Thyroid gland (tissue), 4 donors: ENCODE measurements at regions not wholly inside any gene's neighbourhood (a gene's known extent, or its start where the extent isn't known, plus 50 kb on each side); places are given as distances from the start of the nearest gene placed in this dataset.

ENCODE experiments used
- DNase-seq, 2 donors: peaks; one replicate each; pipeline ENCODE4 v3.0.0-alpha.2; 2019
- H3K27ac ChIP-seq, 3 donors: fragments of 200-600 bp; sonication (generic); 1 replicate in 2 of 3; 2 replicates in 1 of 3; pipeline ENCODE4 v1.5.1; 2016 to 2019; ENCODE audit warnings: mild to moderate bottlenecking in 1 of 3, moderate library complexity in 1 of 3
- H3K27me3 ChIP-seq: fragments of 200-600 bp; sonication (generic); one replicate; pipeline ENCODE4 v1.5.1; 2019
- H3K36me3 ChIP-seq, 2 donors: fragments of 200-600 bp; sonication (generic); one replicate each; pipeline ENCODE4 v1.5.1; 2016 to 2019
- H3K4me1 ChIP-seq, 2 donors: fragments of 200-600 bp; sonication (generic); one replicate each; pipeline ENCODE4 v1.5.1; 2017 to 2019
- H3K4me3 ChIP-seq, 3 donors: fragments of 200-600 bp; sonication (generic); replicated peaks in 1 of 3; 1 replicate in 2 of 3; 2 replicates in 1 of 3; pipeline ENCODE4 v1.5.1; 2016; ENCODE audit warnings: mild to moderate bottlenecking in 1 of 3
- H3K9me3 ChIP-seq: fragments of 200-600 bp; sonication (generic); one replicate; pipeline ENCODE4 v1.5.1; 2017
- CTCF ChIP-seq, 6 experiments: fragments of 200-600 bp in 3 of 6; fragments of 450-650 bp in 3 of 6; sonication (generic) in 3 of 6; IDR thresholded peaks; one replicate each; pipeline ENCODE4 v1.5.1; 2016 to 2019; ENCODE audit warnings: antibody characterized with exemption in 6 of 6, mild to moderate bottlenecking in 2 of 6, inconsistent platforms in 1 of 6, moderate library complexity in 1 of 6
- POLR2A ChIP-seq, 2 donors: fragments of 450-650 bp; IDR thresholded peaks; one replicate each; pipeline ENCODE4 v1.6.1; 2017; ENCODE audit warnings: antibody characterized with exemption in 2 of 2, mild to moderate bottlenecking in 2 of 2, moderate library complexity in 1 of 2
- WGBS, 2 donors: methylation state at CpG; one replicate each; pipeline ENCODE4 v1.1.5; 2017; 5-methylcytosine and 5-hydroxymethylcytosine counted together
- intact Hi-C: fragments of 100-400 bp; cut with DNase I; formaldehyde crosslinking; loops from one replicate; pipeline ENCODE4 v1.15.1; 2023

GRCh38 chr18:70973626-70974025 is 684.8 kb downstream of the SOCS6 start:
- H3K36me3 ChIP-seq = no peaks in the 10 kb centered on the region
- H3K27me3 ChIP-seq = no peaks in the 10 kb centered on the region
- 58 to 59% methylated on average over 5 of the region's 5 CpGs for WGBS, 2 donors
- H3K27ac ChIP-seq = no peak overlapping the region
- H3K4me1 ChIP-seq = no peaks in the 10 kb centered on the region
- intact Hi-C loops = no loop called here
- no peak for DNase-seq
- no peak overlapping the region for H3K4me3 ChIP-seq
- TF ChIP-seq CTCF (IDR thresholded peaks at IDR 0.05) = no peak
- TF ChIP-seq POLR2A (IDR thresholded peaks at IDR 0.05) = no peak
- no peaks in the 10 kb centered on the region for H3K9me3 ChIP-seq

- intact Hi-C loops = no loop called here
- no peak for DNase-seq
- Histone ChIP-seq H3K27me3 (no peaks in the 10 kb centered on the region), H3K27ac (no peak overlapping the region), H3K36me3 (no peaks in the 10 kb centered on the region), H3K9me3 (no peaks in the 10 kb centered on the region), H3K4me1 (no peaks in the 10 kb centered on the region), H3K4me3 (no peak overlapping the region)
- 80% methylated on average over 3 of the region's 3 CpGs for WGBS, 2 donors
- TF ChIP-seq POLR2A (IDR thresholded peaks at IDR 0.05) (no peak), CTCF (IDR thresholded peaks at IDR 0.05) (no peak)
Observed at GRCh38 chr18:70966419-70966818, 677.6 kb downstream of the SOCS6 start.

- Histone ChIP-seq H3K36me3 (no peaks in the 10 kb centered on the region), H3K27me3 (no peaks in the 10 kb centered on the region), H3K9me3 (no peaks in the 10 kb centered on the region), H3K27ac (no peak overlapping the region), H3K4me3 (no peak overlapping the region), H3K4me1 (no peaks in the 10 kb centered on the region)
- WGBS, 2 donors = 88 to 96% methylated on average over 3 of the region's 3 CpGs
- intact Hi-C loops = no loop called here
- no peak for TF ChIP-seq CTCF (IDR thresholded peaks at IDR 0.05)
- no peak for TF ChIP-seq POLR2A (IDR thresholded peaks at IDR 0.05)
- DNase-seq = no peak
Observed at GRCh38 chr18:70961939-70962338, 673.1 kb downstream of the SOCS6 start.

GRCh38 chr18:70956554-70956953 is 667.7 kb downstream of the SOCS6 start:
- no peaks in the 10 kb centered on the region for H3K4me1 ChIP-seq
- TF ChIP-seq POLR2A (IDR thresholded peaks at IDR 0.05) = no peak
- TF ChIP-seq CTCF (IDR thresholded peaks at IDR 0.05) = no peak
- H3K9me3 ChIP-seq = no peaks in the 10 kb centered on the region
- H3K4me3 ChIP-seq = no peak overlapping the region
- H3K27me3 ChIP-seq = no peaks in the 10 kb centered on the region
- no peak for DNase-seq
- WGBS, 2 donors = 80 to 83% methylated on average over 6 of the region's 6 CpGs
- intact Hi-C loops = no loop called here
- no peaks in the 10 kb centered on the region for H3K36me3 ChIP-seq
- H3K27ac ChIP-seq = no peak overlapping the region

- Histone ChIP-seq H3K4me3 (no peak overlapping the region), H3K27ac (no peak overlapping the region), H3K27me3 (no peaks in the 10 kb centered on the region), H3K9me3 (no peaks in the 10 kb centered on the region), H3K36me3 (no peaks in the 10 kb centered on the region), H3K4me1 (no peaks in the 10 kb centered on the region)
- WGBS, 2 donors = 84 to 89% methylated on average over 8 of the region's 8 CpGs
- no peak for TF ChIP-seq POLR2A (IDR thresholded peaks at IDR 0.05)
- TF ChIP-seq CTCF (IDR thresholded peaks at IDR 0.05) = no peak
- intact Hi-C loops = no loop called here
- no peak for DNase-seq
Observed at GRCh38 chr18:70936160-70936559, 647.3 kb downstream of the SOCS6 start.
